GM12892 (cell line): ENCODE measurements at regions not wholly inside any gene's neighbourhood (a gene's known extent, or its start where the extent isn't known, plus 50 kb on each side); places are given as distances from the start of the nearest gene placed in this dataset.

Source experiments
- POLR2A ChIP-seq: IDR thresholded peaks from 2 replicates; pipeline ENCODE4 v1.6.1; 2011; ENCODE audit warnings: low read depth, low read length, control low read depth
- POLR2AphosphoS5 ChIP-seq: IDR thresholded peaks from 2 replicates; pipeline ENCODE4 v1.6.1; 2011; ENCODE audit warnings: low read depth, low read length, control low read depth
- TAF1 ChIP-seq: IDR thresholded peaks from 2 replicates; pipeline ENCODE4 v1.6.1; 2011; ENCODE audit warnings: low read depth, mild to moderate bottlenecking, control low read depth, low read length, borderline replicate concordance

GRCh38 chr11:111095327-111095726, 150.2 kb upstream of the POU2AF2 start:
- TF ChIP-seq POLR2A, result no peak
- no peak for TF ChIP-seq POLR2AphosphoS5
- TF ChIP-seq TAF1, result no peak
